ENCODE measurements at regions not wholly inside any gene's neighbourhood (a gene's known extent, or its start where the extent isn't known, plus 50 kb on each side); places are given as distances from the start of the nearest gene placed in this dataset.

- in situ Hi-C loops (cut with MboI; ENCODE audit: low sequenced_read_pairs in 4 of 4) (no loop called here), intact Hi-C loops (cut with DNase I; ENCODE audit: low total_unique reads) (no loop called here)
- Histone ChIP-seq H3K27me3 (no peaks in the 10 kb centered on the region), H3K27ac (no peak overlapping the region), H3K36me3 (no peaks in the 10 kb centered on the region), H3K4me3 (no peak overlapping the region), H3K9me3 (no peaks in the 10 kb centered on the region), H3K4me1 (peaks cover 0 to 3% of the 10 kb centered on the region in 2 donors)
- no peak for DNase-seq
- TF ChIP-seq CTCF (IDR thresholded peaks at IDR 0.05 in 4 of 5, conservative IDR thresholded peaks at IDR 0.05 in 1 of 5) (no peak), POLR2A (IDR thresholded peaks at IDR 0.05) (no peak)
- no peak for ATAC-seq
Observed at GRCh38 chr7:22597844-22598243, 97.9 kb upstream of the STEAP1B start.

- Histone ChIP-seq H3K36me3 (no peaks in the 10 kb centered on the region), H3K27me3 (no peaks in the 10 kb centered on the region), H3K27ac (no peak overlapping the region), H3K9me3 (no peaks in the 10 kb centered on the region), H3K4me3 (no peak overlapping the region), H3K4me1 (peaks cover 0 to 3% of the 10 kb centered on the region in 2 donors)
- DNase-seq (no peak), ATAC-seq (no peak)
- in situ Hi-C loops (cut with MboI; ENCODE audit: low sequenced_read_pairs in 4 of 4) (no loop called here), intact Hi-C loops (cut with DNase I; ENCODE audit: low total_unique reads) (no loop called here)
- TF ChIP-seq POLR2A (IDR thresholded peaks at IDR 0.05): no peak
- TF ChIP-seq CTCF (IDR thresholded peaks at IDR 0.05 in 4 of 5, conservative IDR thresholded peaks at IDR 0.05 in 1 of 5): no peak
Observed at GRCh38 chr7:22596763-22597400, 96.9 kb upstream of the STEAP1B start.

GRCh38 chr7:22594020-22594419 lies 94.0 kb upstream of the STEAP1B start:
- no peak for DNase-seq
- in situ Hi-C loops (cut with MboI; ENCODE audit: low sequenced_read_pairs in 4 of 4) (no loop called here), intact Hi-C loops (cut with DNase I; ENCODE audit: low total_unique reads) (no loop called here)
- Histone ChIP-seq H3K27ac (no peak overlapping the region), H3K27me3 (no peaks in the 10 kb centered on the region), H3K4me3 (no peak overlapping the region), H3K9me3 (no peaks in the 10 kb centered on the region), H3K4me1 (peaks cover 4 to 17% of the 10 kb centered on the region in 2 donors), H3K36me3 (no peaks in the 10 kb centered on the region)
- TF ChIP-seq POLR2A (IDR thresholded peaks at IDR 0.05) (no peak), CTCF (IDR thresholded peaks at IDR 0.05 in 4 of 5, conservative IDR thresholded peaks at IDR 0.05 in 1 of 5) (no peak)
- ATAC-seq: no peak

- H3K27ac ChIP-seq: peak overlapping the region in 3 of 4 donors; percentile 49 to 55 (median 52)
- no peak for TF ChIP-seq POLR2A (IDR thresholded peaks at IDR 0.05)
- TF ChIP-seq CTCF (IDR thresholded peaks at IDR 0.05 in 4 of 5, conservative IDR thresholded peaks at IDR 0.05 in 1 of 5): no peak
- no peak overlapping the region for H3K4me3 ChIP-seq
- H3K9me3 ChIP-seq: no peaks in the 10 kb centered on the region
- H3K4me1 ChIP-seq: peaks cover 4 to 32% of the 10 kb centered on the region in 2 donors
- no peaks in the 10 kb centered on the region for H3K27me3 ChIP-seq
- DNase-seq: no peak
- no peak for ATAC-seq
- in situ Hi-C loops (cut with MboI; ENCODE audit: low sequenced_read_pairs in 4 of 4): no loop called here
- intact Hi-C loops (cut with DNase I; ENCODE audit: low total_unique reads): no loop called here
- H3K36me3 ChIP-seq: no peaks in the 10 kb centered on the region
Observed at GRCh38 chr7:22591271-22591670, 91.3 kb upstream of the STEAP1B start.

All from gastrocnemius medialis (tissue), 4 donors.